ENCODE measurements at regions not wholly inside any gene's neighbourhood (a gene's known extent, or its start where the extent isn't known, plus 50 kb on each side); places are given as distances from the start of the nearest gene placed in this dataset.

DNA sequence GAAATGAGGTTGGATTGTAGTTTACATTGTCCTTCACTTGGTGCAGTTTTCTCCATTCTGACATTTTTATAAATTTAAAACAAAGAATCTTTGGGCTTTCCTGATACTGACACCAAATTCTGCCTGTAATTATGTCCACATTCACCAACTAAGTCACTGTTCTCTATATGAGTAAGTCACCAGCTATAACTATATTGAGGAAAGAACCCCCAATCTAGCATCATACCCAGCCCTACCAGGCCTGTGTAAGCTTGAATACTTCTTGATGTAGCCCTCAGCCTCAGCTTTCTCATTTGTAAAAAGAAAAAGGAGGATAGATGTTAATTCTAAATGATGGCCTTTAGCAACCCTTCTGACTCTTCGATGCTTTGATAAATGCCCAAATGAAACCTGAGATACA lies 112.7 kb upstream of the FST start:
- no peaks in the 10 kb centered on the region for H3K36me3 Mint-ChIP-seq (ENCODE audit: low read depth)
- ATAC-seq (no peak), DNase-seq (no peak)
- CTCF ChIA-PET: no interaction called here
- peaks cover 10% of the 10 kb centered on the region for H3K27me3 Mint-ChIP-seq
- intact Hi-C loops (cut with micrococcal nuclease): no loop called here
- no peaks in the 10 kb centered on the region for H3K4me1 Mint-ChIP-seq (ENCODE audit: low read depth)
- H3K4me3 Mint-ChIP-seq: no peak overlapping the region
- H3K9me3 Mint-ChIP-seq: no peaks in the 10 kb centered on the region
- H3K27ac Mint-ChIP-seq: no peak overlapping the region
- TF ChIP-seq, protein P1, sequence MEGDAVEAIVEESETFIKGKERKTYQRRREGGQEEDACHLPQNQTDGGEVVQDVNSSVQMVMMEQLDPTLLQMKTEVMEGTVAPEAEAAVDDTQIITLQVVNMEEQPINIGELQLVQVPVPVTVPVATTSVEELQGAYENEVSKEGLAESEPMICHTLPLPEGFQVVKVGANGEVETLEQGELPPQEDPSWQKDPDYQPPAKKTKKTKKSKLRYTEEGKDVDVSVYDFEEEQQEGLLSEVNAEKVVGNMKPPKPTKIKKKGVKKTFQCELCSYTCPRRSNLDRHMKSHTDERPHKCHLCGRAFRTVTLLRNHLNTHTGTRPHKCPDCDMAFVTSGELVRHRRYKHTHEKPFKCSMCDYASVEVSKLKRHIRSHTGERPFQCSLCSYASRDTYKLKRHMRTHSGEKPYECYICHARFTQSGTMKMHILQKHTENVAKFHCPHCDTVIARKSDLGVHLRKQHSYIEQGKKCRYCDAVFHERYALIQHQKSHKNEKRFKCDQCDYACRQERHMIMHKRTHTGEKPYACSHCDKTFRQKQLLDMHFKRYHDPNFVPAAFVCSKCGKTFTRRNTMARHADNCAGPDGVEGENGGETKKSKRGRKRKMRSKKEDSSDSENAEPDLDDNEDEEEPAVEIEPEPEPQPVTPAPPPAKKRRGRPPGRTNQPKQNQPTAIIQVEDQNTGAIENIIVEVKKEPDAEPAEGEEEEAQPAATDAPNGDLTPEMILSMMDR (IDR thresholded peaks at IDR 0.05): no peak
- POLR2A ChIA-PET: no interaction called here

- H3K4me1 Mint-ChIP-seq (ENCODE audit: low read depth): no peaks in the 10 kb centered on the region
- TF ChIP-seq, protein P1 (IDR thresholded peaks at IDR 0.05): no peak
- ATAC-seq (no peak), DNase-seq (no peak)
- intact Hi-C loops (cut with micrococcal nuclease): no loop called here
- no peak overlapping the region for H3K4me3 Mint-ChIP-seq
- no peaks in the 10 kb centered on the region for H3K9me3 Mint-ChIP-seq
- ChIA-PET CTCF (no interaction called here), POLR2A (no interaction called here)
- H3K27me3 Mint-ChIP-seq: peaks cover 12% of the 10 kb centered on the region
- no peaks in the 10 kb centered on the region for H3K36me3 Mint-ChIP-seq (ENCODE audit: low read depth)
- H3K27ac Mint-ChIP-seq: no peak overlapping the region
Measured at GRCh38 chr5:53368516-53368915, 111.9 kb upstream of the FST start.

DNA sequence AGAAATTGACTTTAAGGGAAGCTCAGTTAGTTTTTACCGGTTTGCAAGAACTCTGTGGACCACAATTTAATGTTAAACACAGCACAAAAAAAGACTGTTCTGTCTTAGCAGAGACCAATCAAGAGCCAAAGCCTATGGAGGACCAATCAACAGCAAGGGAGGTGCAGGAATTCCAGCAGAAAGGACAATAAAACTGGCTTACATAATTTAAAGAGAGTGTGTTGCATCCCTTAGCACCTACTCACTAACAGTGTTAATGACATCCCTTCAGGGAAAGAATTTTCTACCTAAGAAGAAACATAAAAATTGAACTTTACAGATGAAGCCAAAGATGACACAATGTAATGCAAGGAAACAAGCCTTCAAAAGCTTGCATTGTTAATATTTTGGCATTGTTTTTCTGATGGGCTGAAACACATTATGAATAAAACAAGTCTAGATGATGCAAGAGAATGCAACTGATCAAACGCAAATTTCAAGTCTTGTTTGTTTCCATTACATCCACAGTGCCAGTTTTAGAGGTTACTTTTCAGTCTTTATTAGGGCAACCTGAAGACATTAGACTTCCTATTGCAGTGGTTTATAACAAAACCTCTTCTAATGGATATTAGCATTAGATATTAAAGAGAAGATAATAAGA lies 111.3 kb upstream of the FST start:
- CTCF ChIA-PET: no interaction called here
- no peaks in the 10 kb centered on the region for H3K9me3 Mint-ChIP-seq
- POLR2A ChIA-PET: no interaction called here
- intact Hi-C loops (cut with micrococcal nuclease): no loop called here
- H3K27ac Mint-ChIP-seq: no peak overlapping the region
- no peaks in the 10 kb centered on the region for H3K36me3 Mint-ChIP-seq (ENCODE audit: low read depth)
- DNase-seq (no peak), ATAC-seq (no peak)
- H3K4me1 Mint-ChIP-seq (ENCODE audit: low read depth): no peaks in the 10 kb centered on the region
- TF ChIP-seq, protein P1 (IDR thresholded peaks at IDR 0.05): no peak
- H3K4me3 Mint-ChIP-seq: no peak overlapping the region
- H3K27me3 Mint-ChIP-seq: peaks cover 12% of the 10 kb centered on the region

DNA sequence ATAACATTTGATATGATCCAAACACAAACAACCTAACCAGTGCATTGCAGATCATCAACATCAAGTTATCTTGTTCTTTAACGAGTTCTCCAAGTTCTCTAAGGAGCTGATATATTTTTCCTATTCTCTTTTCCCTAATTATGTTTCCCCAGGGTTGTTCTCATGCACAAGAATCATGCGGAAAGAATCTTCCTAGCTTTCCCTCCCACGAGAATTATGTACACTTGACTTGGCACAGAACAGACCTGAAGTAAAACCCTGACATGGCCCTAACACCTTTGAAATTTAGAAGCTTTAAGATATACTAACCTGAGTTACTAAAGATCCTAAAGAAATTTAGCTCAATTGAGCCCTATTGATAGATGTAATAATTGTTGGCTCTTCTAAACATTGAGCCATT lies 110.7 kb upstream of the FST start:
- POLR2A ChIA-PET: interaction anchor here (0.6 kb wide), 1 partner anchor 53 kb away, joined by 3 read pairs; no protein-coding TSS in a partner anchor
- TF ChIP-seq, protein P1 (IDR thresholded peaks at IDR 0.05): no peak
- peaks cover 12% of the 10 kb centered on the region for H3K27me3 Mint-ChIP-seq
- ATAC-seq (no peak), DNase-seq (no peak)
- H3K27ac Mint-ChIP-seq: no peak overlapping the region
- CTCF ChIA-PET: no interaction called here
- intact Hi-C loops (cut with micrococcal nuclease): no loop called here
- no peaks in the 10 kb centered on the region for H3K9me3 Mint-ChIP-seq
- no peak overlapping the region for H3K4me3 Mint-ChIP-seq
- no peaks in the 10 kb centered on the region for H3K36me3 Mint-ChIP-seq (ENCODE audit: low read depth)
- no peaks in the 10 kb centered on the region for H3K4me1 Mint-ChIP-seq (ENCODE audit: low read depth)

GRCh38 chr5:53373451-53374158 lies 106.8 kb upstream of the FST start:
- POLR2A ChIA-PET: no interaction called here
- intact Hi-C loops (cut with micrococcal nuclease): no loop called here
- Mint-ChIP-seq H3K36me3 (ENCODE audit: low read depth) (no peaks in the 10 kb centered on the region), H3K27ac (no peak overlapping the region), H3K4me1 (ENCODE audit: low read depth) (peaks cover 3% of the 10 kb centered on the region), H3K27me3 (peaks cover 12% of the 10 kb centered on the region), H3K9me3 (no peaks in the 10 kb centered on the region), H3K4me3 (no peak overlapping the region)
- CTCF ChIA-PET: no interaction called here
- ATAC-seq: no peak
- DNase-seq: no peak
- TF ChIP-seq, protein P1 (IDR thresholded peaks at IDR 0.05): no peak

All from activated CD8-positive, alpha-beta T cell treated with anti-CD3 and anti-CD28 coated beads for 36 hours (primary cell).